ENCODE measurements at regions not wholly inside any gene's neighbourhood (a gene's known extent, or its start where the extent isn't known, plus 50 kb on each side); places are given as distances from the start of the nearest gene placed in this dataset.
"Not testable (repeated sequence)": the region's sequence is repeated elsewhere in the genome, so short reads cannot be mapped to it uniquely, and the experiment has no call there.

GRCh38 chrX:883588-883987 is 253.0 kb downstream of the SHOX start:
- Mint-ChIP-seq H3K36me3 (ENCODE audit: unreplicated experiment) (no peaks in the 10 kb centered on the region), H3K4me1 (ENCODE audit: low read depth, unreplicated experiment) (no peaks in the 10 kb centered on the region), H3K27ac (ENCODE audit: unreplicated experiment) (no peak overlapping the region), H3K4me3 (ENCODE audit: unreplicated experiment) (no peak overlapping the region), H3K9me3 (ENCODE audit: unreplicated experiment) (peaks cover 4% of the 10 kb centered on the region), H3K27me3 (ENCODE audit: unreplicated experiment) (peaks cover 9% of the 10 kb centered on the region)
- TF ChIP-seq CTCF (IDR thresholded peaks at IDR 0.05; ENCODE audit: partially characterized antibody, unreplicated experiment) = no peak
- no peak for DNase-seq

DNA sequence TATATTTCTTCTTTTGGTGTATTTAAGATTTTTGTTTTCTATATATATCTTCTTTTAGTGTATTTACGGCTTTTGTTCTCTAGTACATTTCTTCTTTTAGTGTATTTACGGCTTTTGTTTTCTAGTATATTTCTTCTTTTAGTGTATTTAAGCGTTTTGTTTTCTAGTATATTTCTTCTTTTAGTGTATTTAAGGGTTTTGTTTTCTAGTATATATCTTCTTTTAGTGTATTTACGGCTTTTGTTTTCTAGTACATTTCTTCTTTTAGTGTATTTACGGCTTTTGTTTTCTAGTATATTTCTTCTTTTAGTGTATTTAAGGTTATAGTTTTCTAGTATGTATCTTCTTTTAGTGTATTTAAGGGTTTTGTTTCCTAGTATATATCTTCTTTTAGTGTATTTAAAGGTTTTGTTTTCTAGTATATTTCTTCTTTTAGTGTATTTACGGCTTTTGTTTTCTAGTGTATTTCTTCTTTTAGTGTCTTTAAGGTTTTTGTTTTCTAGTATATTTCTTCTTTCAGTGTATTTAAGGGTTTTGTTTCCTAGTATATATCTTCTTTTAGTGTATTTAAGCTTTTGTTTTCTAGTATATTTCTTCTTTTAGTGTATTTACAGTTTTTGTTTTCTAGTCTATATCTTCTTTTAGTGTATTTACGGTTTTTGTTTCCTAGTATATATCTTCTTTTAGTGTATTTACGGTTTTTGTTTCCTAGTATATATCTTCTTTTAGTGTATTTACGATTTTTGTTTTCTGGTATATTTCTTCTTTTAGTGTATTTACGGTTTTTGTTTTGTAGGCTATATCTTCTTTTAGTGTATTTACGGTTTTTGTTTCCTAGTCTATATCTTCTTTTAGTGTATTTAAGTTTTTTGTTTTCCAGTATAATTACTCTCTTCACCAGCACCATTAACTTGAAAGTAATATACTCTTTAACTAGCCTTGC is 249.4 kb downstream of the SHOX start:
- DNase-seq; H3K27me3 Mint-ChIP-seq (ENCODE audit: unreplicated experiment); H3K27ac Mint-ChIP-seq (ENCODE audit: unreplicated experiment); H3K9me3 Mint-ChIP-seq (ENCODE audit: unreplicated experiment); H3K36me3 Mint-ChIP-seq (ENCODE audit: unreplicated experiment); H3K4me3 Mint-ChIP-seq (ENCODE audit: unreplicated experiment); H3K4me1 Mint-ChIP-seq (ENCODE audit: low read depth, unreplicated experiment): not testable (repeated sequence)

GRCh38 chrX:874061-874460 is 243.5 kb downstream of the SHOX start:
- no peaks in the 10 kb centered on the region for H3K36me3 Mint-ChIP-seq (ENCODE audit: unreplicated experiment)
- no peak for DNase-seq
- H3K27ac Mint-ChIP-seq (ENCODE audit: unreplicated experiment) = no peak overlapping the region
- peaks cover 10% of the 10 kb centered on the region for H3K27me3 Mint-ChIP-seq (ENCODE audit: unreplicated experiment)
- H3K4me3 Mint-ChIP-seq (ENCODE audit: unreplicated experiment) = no peak overlapping the region
- H3K9me3 Mint-ChIP-seq (ENCODE audit: unreplicated experiment) = peaks cover 6% of the 10 kb centered on the region
- no peaks in the 10 kb centered on the region for H3K4me1 Mint-ChIP-seq (ENCODE audit: low read depth, unreplicated experiment)
- no peak for TF ChIP-seq CTCF (IDR thresholded peaks at IDR 0.05; ENCODE audit: partially characterized antibody, unreplicated experiment)

- DNase-seq = no peak
- H3K27me3 Mint-ChIP-seq (ENCODE audit: unreplicated experiment) = peaks cover 10% of the 10 kb centered on the region
- H3K4me3 Mint-ChIP-seq (ENCODE audit: unreplicated experiment) = no peak overlapping the region
- TF ChIP-seq CTCF (IDR thresholded peaks at IDR 0.05; ENCODE audit: partially characterized antibody, unreplicated experiment) = no peak
- no peak overlapping the region for H3K27ac Mint-ChIP-seq (ENCODE audit: unreplicated experiment)
- no peaks in the 10 kb centered on the region for H3K4me1 Mint-ChIP-seq (ENCODE audit: low read depth, unreplicated experiment)
- H3K9me3 Mint-ChIP-seq (ENCODE audit: unreplicated experiment) = peaks cover 6% of the 10 kb centered on the region
- H3K36me3 Mint-ChIP-seq (ENCODE audit: unreplicated experiment) = no peaks in the 10 kb centered on the region
These were observed 242.4 kb downstream of the SHOX start for GRCh38 chrX:873016-873415.

- no peak for DNase-seq
- Mint-ChIP-seq H3K4me1 (ENCODE audit: low read depth, unreplicated experiment) (no peaks in the 10 kb centered on the region), H3K4me3 (ENCODE audit: unreplicated experiment) (no peak overlapping the region), H3K27ac (ENCODE audit: unreplicated experiment) (no peak overlapping the region), H3K36me3 (ENCODE audit: unreplicated experiment) (no peaks in the 10 kb centered on the region), H3K9me3 (ENCODE audit: unreplicated experiment) (peaks cover 6% of the 10 kb centered on the region), H3K27me3 (ENCODE audit: unreplicated experiment) (peaks cover 10% of the 10 kb centered on the region)
- no peak for TF ChIP-seq CTCF (IDR thresholded peaks at IDR 0.05; ENCODE audit: partially characterized antibody, unreplicated experiment)
These were observed 241.5 kb downstream of the SHOX start for GRCh38 chrX:872090-872489.

Data from glutamatergic neuron (in vitro differentiated cells).